Adrenal gland (tissue), 9 donors: ENCODE measurements at regions not wholly inside any gene's neighbourhood (a gene's known extent, or its start where the extent isn't known, plus 50 kb on each side); places are given as distances from the start of the nearest gene placed in this dataset.
A peak's percentile ranks its signal among the peaks of the same experiment; 100 is the strongest.
"Not testable (repeated sequence)": the region's sequence is repeated elsewhere in the genome, so short reads cannot be mapped to it uniquely, and the experiment has no call there.

Source experiments
- DNase-seq, 7 donors: peaks; one replicate each; pipeline ENCODE4 v3.0.0-alpha.2; 2019 to 2020
- H3K27ac ChIP-seq, 5 donors: fragments of 200-600 bp; sonication (generic) in 4 of 5; 1 replicate in 3 of 5; 2 replicates in 2 of 5; pipeline versions ENCODE4 v1.5.1 to v1.8.0; 2016 to 2020; ENCODE audit warnings: mild to moderate bottlenecking in 1 of 5
- H3K27me3 ChIP-seq: fragments of 200-600 bp; 2 replicates; pipeline ENCODE4 v1.8.0; 2021
- H3K36me3 ChIP-seq, 2 donors: fragments of 200-600 bp; replicated peaks in 1 of 2; 1 replicate in 1 of 2; 2 replicates in 1 of 2; pipeline versions ENCODE4 v1.5.1 to v1.8.0; 2018 to 2022
- H3K4me1 ChIP-seq, 2 donors: fragments of 200-600 bp; replicated peaks in 1 of 2; 1 replicate in 1 of 2; 2 replicates in 1 of 2; pipeline versions ENCODE4 v1.5.1 to v1.8.0; 2018 to 2021
- H3K4me3 ChIP-seq, 4 donors: fragments of 200-600 bp; sonication (generic) in 3 of 4; one replicate each; pipeline ENCODE4 v1.5.1; 2016 to 2018
- H3K9me3 ChIP-seq, 3 donors: fragments of 200-600 bp; sonication (generic) in 1 of 3; replicated peaks in 1 of 3; 1 replicate in 2 of 3; 2 replicates in 1 of 3; pipeline versions ENCODE4 v1.5.1 to v1.8.0; 2016 to 2021
- POLR2A ChIP-seq, 2 donors: fragments of 450-650 bp; IDR thresholded peaks; one replicate each; pipeline ENCODE4 v1.6.1; 2017; ENCODE audit warnings: antibody characterized with exemption in 2 of 2, mild to moderate bottlenecking in 2 of 2, moderate library complexity in 1 of 2
- WGBS, 4 donors: extraction: QIAGEN DNeasy Blood & Tissue Kit in 2 of 4; methylation state at CpG; one replicate each; pipeline versions ENCODE4 v1.1.5 to v1.1.7; 2013 to 2017; 5-methylcytosine and 5-hydroxymethylcytosine counted together
- intact Hi-C, 2 donors: fragments of 100-400 bp; cut with DNase I; formaldehyde crosslinking; loops; one replicate each; pipeline versions ENCODE4 v1.14.1 to v1.15.0; 2022 to 2023
- TF ChIP-seq, protein P1 (sequence below), 6 experiments: fragments of 450-650 bp in 4 of 6; fragments of 200-600 bp in 2 of 6; sonication (generic) in 1 of 6; IDR thresholded peaks; 1 replicate in 5 of 6; 2 replicates in 1 of 6; pipeline versions ENCODE4 v1.5.1 to v1.8.0; 2016 to 2021; ENCODE audit warnings: antibody characterized with exemption in 6 of 6, mild to moderate bottlenecking in 2 of 6, moderate library complexity in 1 of 6
- donor health status: healthy with polysubstance abuse.
- donor health status: Bipolar disorder and iron deficiency.
- donor health status: DM: yes; HTN: yes; CAD: no.
- donor health status: DM: no; HTN: no; CAD: no.
- donor health status: DM: no; HTN: no; CAD: no.

DNA sequence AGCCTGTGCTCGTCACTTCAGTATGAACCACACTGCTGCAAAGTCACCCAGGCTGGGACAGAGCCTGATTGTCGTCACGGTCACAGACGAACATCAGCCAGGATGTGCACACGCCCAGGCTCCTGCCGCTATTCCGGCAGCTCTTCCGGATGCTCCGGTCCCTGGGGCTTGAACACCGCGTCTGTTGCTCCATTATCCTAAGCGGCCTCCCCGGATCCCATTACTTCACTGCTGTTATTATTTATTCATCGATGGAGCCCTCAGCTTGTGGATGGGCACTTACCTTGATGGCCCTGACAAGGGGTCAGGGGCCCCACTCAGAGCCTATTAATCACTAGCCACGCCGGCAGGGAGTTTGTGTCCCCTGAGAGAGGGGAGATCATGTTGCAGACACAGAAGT is 120.8 kb upstream of the PCBD1 start:
- TF ChIP-seq POLR2A (IDR thresholded peaks at IDR 0.05), result no peak
- TF ChIP-seq, protein P1, sequence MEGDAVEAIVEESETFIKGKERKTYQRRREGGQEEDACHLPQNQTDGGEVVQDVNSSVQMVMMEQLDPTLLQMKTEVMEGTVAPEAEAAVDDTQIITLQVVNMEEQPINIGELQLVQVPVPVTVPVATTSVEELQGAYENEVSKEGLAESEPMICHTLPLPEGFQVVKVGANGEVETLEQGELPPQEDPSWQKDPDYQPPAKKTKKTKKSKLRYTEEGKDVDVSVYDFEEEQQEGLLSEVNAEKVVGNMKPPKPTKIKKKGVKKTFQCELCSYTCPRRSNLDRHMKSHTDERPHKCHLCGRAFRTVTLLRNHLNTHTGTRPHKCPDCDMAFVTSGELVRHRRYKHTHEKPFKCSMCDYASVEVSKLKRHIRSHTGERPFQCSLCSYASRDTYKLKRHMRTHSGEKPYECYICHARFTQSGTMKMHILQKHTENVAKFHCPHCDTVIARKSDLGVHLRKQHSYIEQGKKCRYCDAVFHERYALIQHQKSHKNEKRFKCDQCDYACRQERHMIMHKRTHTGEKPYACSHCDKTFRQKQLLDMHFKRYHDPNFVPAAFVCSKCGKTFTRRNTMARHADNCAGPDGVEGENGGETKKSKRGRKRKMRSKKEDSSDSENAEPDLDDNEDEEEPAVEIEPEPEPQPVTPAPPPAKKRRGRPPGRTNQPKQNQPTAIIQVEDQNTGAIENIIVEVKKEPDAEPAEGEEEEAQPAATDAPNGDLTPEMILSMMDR (IDR thresholded peaks at IDR 0.05), result no peak
- H3K9me3 ChIP-seq, result no peaks in the 10 kb centered on the region
- WGBS, 4 donors, result 24 to 70% (median 56%) methylated on average over 4 to 16 of the region's 16 CpGs
- H3K4me3 ChIP-seq, result no peak overlapping the region
- no peaks in the 10 kb centered on the region for H3K27me3 ChIP-seq
- intact Hi-C loops, result no loop called here
- DNase-seq, result peak in 2 of 7 donors; percentile 1 to 23
- H3K36me3 ChIP-seq, result no peaks in the 10 kb centered on the region
- no peaks in the 10 kb centered on the region for H3K4me1 ChIP-seq
- no peak overlapping the region for H3K27ac ChIP-seq

DNA sequence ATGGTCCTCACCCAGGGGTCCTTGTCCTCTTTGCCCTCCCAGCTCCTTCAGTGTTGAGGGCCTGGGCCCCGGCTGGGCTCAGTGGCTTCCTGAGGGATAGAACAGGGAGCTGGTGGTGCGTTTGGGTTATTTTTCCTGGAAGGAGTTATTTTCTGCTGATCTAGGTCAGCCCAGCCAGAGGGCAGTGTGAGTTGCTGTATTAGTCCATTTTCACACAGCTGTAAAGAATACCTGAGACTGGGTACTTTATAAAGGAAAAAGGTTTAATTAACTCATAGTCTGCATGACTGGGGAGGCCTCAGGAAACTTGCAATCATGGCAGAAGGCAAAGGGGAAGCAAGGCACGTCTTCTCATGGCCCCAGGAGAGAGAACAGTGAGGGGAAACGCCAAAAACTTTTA is 122.4 kb upstream of the PCBD1 start:
- 66 to 81% (median 75%) methylated on average over 4 of the region's 4 CpGs for whole genome bisulfite sequencing, 4 donors
- no peak for DNase-seq
- no peak overlapping the region for H3K27ac ChIP-seq
- intact Hi-C loops, result no loop called here
- H3K27me3 ChIP-seq, result no peaks in the 10 kb centered on the region
- H3K4me1 ChIP-seq, result no peaks in the 10 kb centered on the region
- H3K9me3 ChIP-seq, result no peaks in the 10 kb centered on the region
- no peaks in the 10 kb centered on the region for H3K36me3 ChIP-seq
- TF ChIP-seq, protein P1 (IDR thresholded peaks at IDR 0.05), result peak in 1 of 6 experiments; percentile 3
- TF ChIP-seq POLR2A (IDR thresholded peaks at IDR 0.05), result no peak
- no peak overlapping the region for H3K4me3 ChIP-seq

DNA sequence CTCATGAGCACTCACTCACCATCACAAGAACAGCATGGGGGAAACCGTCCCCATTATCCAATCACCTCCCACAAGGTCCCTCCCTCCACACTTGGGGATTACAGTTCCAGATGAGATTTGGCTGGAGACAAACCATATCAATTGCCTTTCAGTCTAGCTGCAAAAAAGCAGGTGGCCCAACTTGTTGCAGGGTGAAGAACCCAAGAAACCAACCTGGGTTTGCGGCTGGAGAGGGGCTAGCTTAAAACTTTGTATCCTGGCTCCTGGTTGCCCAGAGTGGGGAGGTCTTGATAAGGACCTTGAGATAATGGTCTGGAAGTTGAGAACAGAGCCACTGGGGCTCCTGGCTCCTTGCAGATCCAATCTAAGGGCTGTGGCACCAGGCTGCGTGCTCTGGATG is 122.8 kb upstream of the PCBD1 start:
- Histone ChIP-seq H3K27ac (no peak overlapping the region), H3K36me3 (no peaks in the 10 kb centered on the region), H3K9me3 (no peaks in the 10 kb centered on the region), H3K4me1 (no peaks in the 10 kb centered on the region), H3K4me3 (no peak overlapping the region), H3K27me3 (no peaks in the 10 kb centered on the region)
- 82 to 94% (median 89%) methylated on average over 3 of the region's 3 CpGs for WGBS, 4 donors
- intact Hi-C loops, result no loop called here
- TF ChIP-seq POLR2A (IDR thresholded peaks at IDR 0.05), result no peak
- no peak for DNase-seq

DNA sequence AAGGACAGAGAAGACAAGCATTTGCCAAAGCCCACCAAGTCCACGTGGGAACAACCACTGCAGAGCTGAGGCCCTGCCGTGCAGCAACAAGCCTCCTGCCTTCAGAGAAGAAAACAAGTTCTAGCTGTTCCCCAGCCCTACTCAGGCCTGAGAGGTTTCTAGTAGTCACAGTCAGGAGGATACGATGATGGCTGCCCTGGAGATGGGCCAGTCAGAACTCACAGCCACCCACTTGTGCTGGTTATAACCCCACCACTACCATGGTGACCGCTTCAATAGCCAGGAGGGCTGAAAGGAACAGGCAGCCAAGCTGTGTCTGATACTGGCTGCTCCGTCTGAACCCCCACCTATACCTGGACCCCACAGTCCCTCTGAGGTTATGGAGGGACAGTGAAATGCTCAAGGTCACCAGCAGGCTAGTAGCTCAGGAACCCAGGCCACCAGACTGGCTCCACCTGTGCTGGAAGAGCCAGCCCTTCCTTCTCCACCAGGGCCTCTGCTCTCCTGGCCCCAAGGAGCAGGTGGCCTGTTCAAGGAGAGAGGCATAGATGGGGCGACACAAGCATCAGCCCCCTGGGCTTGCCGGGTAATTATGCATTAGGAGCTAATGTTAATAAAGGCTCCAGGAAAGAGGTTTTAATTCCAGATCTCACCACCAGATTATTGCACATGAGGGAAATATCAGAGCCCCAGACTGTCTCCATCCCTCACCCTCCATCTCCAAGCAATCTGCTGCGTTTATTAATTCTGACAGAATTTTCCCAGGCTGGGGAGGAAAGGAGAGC is 125.8 kb upstream of the PCBD1 start:
- 68 to 81% (median 70%) methylated on average over 7 to 8 of the region's 8 CpGs for WGBS, 4 donors
- Histone ChIP-seq H3K36me3 (no peaks in the 10 kb centered on the region), H3K4me3 (no peak overlapping the region), H3K9me3 (no peaks in the 10 kb centered on the region), H3K4me1 (no peaks in the 10 kb centered on the region), H3K27ac (no peak overlapping the region), H3K27me3 (no peaks in the 10 kb centered on the region)
- no peak for DNase-seq
- TF ChIP-seq POLR2A (IDR thresholded peaks at IDR 0.05), result no peak
- TF ChIP-seq, protein P1 (IDR thresholded peaks at IDR 0.05), result no peak
- intact Hi-C loops, result no loop called here

DNA sequence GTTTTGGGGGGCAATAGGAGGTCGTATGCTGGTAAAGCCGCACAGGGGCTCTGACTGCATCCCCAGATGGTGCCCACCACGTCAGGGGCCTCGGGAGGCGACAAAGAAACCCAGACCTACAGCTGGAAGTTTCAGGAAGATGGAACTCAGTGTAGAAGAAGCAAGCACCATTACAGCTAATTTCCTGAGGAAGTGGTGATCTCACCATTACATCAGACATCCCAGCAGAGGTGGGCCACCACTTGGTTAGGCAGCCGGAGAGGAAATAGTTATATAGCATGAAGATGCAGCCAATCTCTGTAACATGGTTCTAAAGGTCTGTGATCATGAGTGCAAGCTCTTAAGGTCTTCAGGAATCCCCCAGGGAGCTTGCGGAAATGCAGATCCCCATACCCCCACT is 127.3 kb upstream of the PCBD1 start:
- Histone ChIP-seq H3K9me3 (no peaks in the 10 kb centered on the region), H3K4me3 (no peak overlapping the region), H3K4me1 (no peaks in the 10 kb centered on the region), H3K36me3 (no peaks in the 10 kb centered on the region), H3K27me3 (no peaks in the 10 kb centered on the region), H3K27ac (no peak overlapping the region)
- TF ChIP-seq, protein P1 (IDR thresholded peaks at IDR 0.05), result no peak
- TF ChIP-seq POLR2A (IDR thresholded peaks at IDR 0.05), result no peak
- DNase-seq, result no peak
- intact Hi-C loops, result no loop called here
- WGBS, 4 donors, result 68 to 75% (median 71%) methylated on average over 6 to 7 of the region's 7 CpGs

DNA sequence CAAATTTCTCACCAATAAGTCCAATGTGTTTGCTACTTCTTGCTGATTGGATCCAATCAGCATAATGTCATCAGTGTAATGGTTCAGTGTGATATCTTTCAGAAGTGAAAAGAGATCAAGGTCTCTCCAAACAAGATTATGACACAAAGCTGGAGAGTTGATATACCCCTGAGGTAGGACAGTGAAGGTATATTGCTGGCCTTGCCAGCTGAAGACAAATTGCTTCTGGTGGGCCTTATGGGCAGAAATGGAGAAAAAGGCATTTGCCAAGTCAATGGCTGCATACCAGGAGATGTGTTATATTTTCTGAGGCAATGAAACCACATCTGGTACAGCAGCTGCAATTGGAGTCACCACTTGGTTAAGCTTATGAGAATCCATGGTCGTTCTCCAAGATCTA is 131.7 kb upstream of the PCBD1 start:
- DNase-seq, intact Hi-C loops, H3K27ac ChIP-seq, H3K4me3 ChIP-seq, H3K36me3 ChIP-seq, H3K27me3 ChIP-seq, H3K4me1 ChIP-seq, H3K9me3 ChIP-seq: not testable (repeated sequence)
- 64 to 89% (median 84%) methylated on average over 1 of the region's 1 CpG for WGBS, 4 donors
